ENCODE measurements at regions not wholly inside any gene's neighbourhood (a gene's known extent, or its start where the extent isn't known, plus 50 kb on each side); places are given as distances from the start of the nearest gene placed in this dataset.

GRCh38 chr12:66934302-66935062 lies 255.6 kb upstream of the GRIP1 start:
- Histone ChIP-seq H2BK12ac (ENCODE audit: insufficient read length, low read depth, low read length) (no peak overlapping the region), H4K91ac (ENCODE audit: insufficient read length, low read depth, low read length) (no peak overlapping the region), H3K9me3 (ENCODE audit: control insufficient read depth, low read depth, low read length) (no peaks in the 10 kb centered on the region), H3K79me2 (ENCODE audit: insufficient read depth, low read length) (no peaks in the 10 kb centered on the region), H3K14ac (ENCODE audit: insufficient read depth, low read length) (no peak overlapping the region), H3K27ac (ENCODE audit: insufficient read length, low read depth, low read length) (no peak overlapping the region), H2BK120ac (ENCODE audit: low read depth, low read length, poor library complexity, severe bottlenecking) (no peak overlapping the region), H3K56ac (ENCODE audit: insufficient read length, low read depth, low read length) (no peak overlapping the region), H2BK20ac (ENCODE audit: low read depth, low read length, poor library complexity, severe bottlenecking) (no peak overlapping the region), H3T11ph (ENCODE audit: low read length) (no peak overlapping the region), H4K5ac (ENCODE audit: insufficient read length, low read depth, low read length) (no peak overlapping the region), H2BK15ac (ENCODE audit: low read depth, low read length) (no peak overlapping the region), H2AK5ac (ENCODE audit: insufficient read length, low read length) (no peak overlapping the region), H3K4me2 (ENCODE audit: insufficient read depth, insufficient read length, low read length) (no peak overlapping the region), H3K27me3 (ENCODE audit: insufficient read depth, low read length) (no peaks in the 10 kb centered on the region), H3K18ac (ENCODE audit: insufficient read length, low read depth, low read length) (no peak overlapping the region), H4K20me1 (ENCODE audit: control insufficient read depth, insufficient read depth, insufficient read length) (no peaks in the 10 kb centered on the region), H2AFZ (ENCODE audit: low read length) (no peak overlapping the region), H3K9ac (ENCODE audit: extremely low read depth, insufficient read length, low read length) (no peak overlapping the region), H4K8ac (replicated peaks; ENCODE audit: insufficient read length, low read depth, low read length) (no peak overlapping the region), H3K23me2 (ENCODE audit: insufficient read length, low read depth, low read length, poor library complexity, severe bottlenecking) (no peaks in the 10 kb centered on the region), H3K79me1 (ENCODE audit: insufficient read depth, low read depth, low read length, poor library complexity, severe bottlenecking) (no peaks in the 10 kb centered on the region), H3K4me1 (ENCODE audit: insufficient read depth, low read length) (no peaks in the 10 kb centered on the region), H3K23ac (ENCODE audit: insufficient read length, low read depth, low read length) (no peak overlapping the region), H2BK5ac (ENCODE audit: insufficient read length, low read length) (no peak overlapping the region), H3K4ac (ENCODE audit: low read depth, low read length) (no peak overlapping the region)
- H3K4me3 Mint-ChIP-seq, result no peak overlapping the region
- TF ChIP-seq CTCF (conservative IDR thresholded peaks at IDR 0.05), result no peak
- no peaks in the 10 kb centered on the region for H3K27me3 Mint-ChIP-seq (ENCODE audit: low read depth)
- H3K36me3 Mint-ChIP-seq (ENCODE audit: insufficient read depth in 1 of 3, low read depth in 3 of 3), result no peaks in the 10 kb centered on the region
- no peaks in the 10 kb centered on the region for H3K9me3 Mint-ChIP-seq
- WGBS (ENCODE audit: extremely low coverage, insufficient read length, low lambda C conversion rate), result no CpG with 5 or more reads among the region's 5 CpGs
- no peak overlapping the region for H3K27ac Mint-ChIP-seq
- H3K4me1 Mint-ChIP-seq, result no peaks in the 10 kb centered on the region
- no peak for DNase-seq
